Cardiac septum (tissue), 1 donor: ENCODE measurements at regions not wholly inside any gene's neighbourhood (a gene's known extent, or its start where the extent isn't known, plus 50 kb on each side); places are given as distances from the start of the nearest gene placed in this dataset.
A peak's percentile ranks its signal among the peaks of the same experiment; 100 is the strongest.

Experiments used
- DNase-seq: peaks from one replicate; pipeline ENCODE4 v3.0.0-alpha.2; 2020; ENCODE audit warnings: low spot score
- intact Hi-C: fragments of 100-400 bp; cut with DNase I; formaldehyde crosslinking; loops from one replicate; pipeline ENCODE4 v1.14.0; 2022
- donor health status: DM: no; HTN: no; CAD: no.

DNA sequence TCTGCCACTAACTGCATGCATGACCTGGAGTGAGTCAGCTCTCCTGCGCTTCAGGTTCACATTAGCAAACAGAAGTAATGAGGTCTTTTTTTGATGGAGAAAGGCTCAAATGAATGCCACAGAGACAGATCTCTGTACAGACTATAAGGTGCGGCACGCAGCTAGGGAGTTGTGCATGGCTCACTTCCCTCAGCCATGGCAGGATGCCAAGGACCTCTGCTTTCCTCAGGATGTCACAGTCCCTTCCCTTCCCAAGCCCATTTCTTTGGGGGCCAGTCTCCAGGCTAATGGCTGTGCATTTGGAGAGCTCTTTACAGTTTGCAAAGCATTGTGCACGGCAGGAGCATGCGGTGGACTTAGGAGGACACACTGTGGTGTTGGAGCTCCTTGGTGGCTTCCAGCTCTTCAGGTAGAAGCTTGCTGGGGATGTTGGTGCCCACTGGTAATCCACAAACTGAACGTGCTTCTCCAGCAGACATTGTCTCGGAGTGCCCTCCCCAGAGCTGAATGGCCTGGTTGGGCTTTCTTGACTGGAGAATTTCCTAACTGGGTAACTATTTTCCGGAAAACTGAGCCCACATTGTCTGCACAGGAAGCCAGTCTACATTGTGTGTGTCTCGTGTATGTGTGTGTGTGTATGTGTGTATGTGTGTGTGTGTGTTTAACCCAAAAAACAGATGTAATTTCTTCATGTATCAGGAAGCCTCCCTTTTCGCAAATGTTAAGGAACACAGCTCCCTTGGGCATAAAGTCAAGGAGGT lies 172.5 kb upstream of the TLE3 start:
- DNase-seq, result no peak
- intact Hi-C loops, result loop anchor here (5.0 kb wide), 3 partner anchors 52 to 202 kb away; no protein-coding TSS in a partner anchor

DNA sequence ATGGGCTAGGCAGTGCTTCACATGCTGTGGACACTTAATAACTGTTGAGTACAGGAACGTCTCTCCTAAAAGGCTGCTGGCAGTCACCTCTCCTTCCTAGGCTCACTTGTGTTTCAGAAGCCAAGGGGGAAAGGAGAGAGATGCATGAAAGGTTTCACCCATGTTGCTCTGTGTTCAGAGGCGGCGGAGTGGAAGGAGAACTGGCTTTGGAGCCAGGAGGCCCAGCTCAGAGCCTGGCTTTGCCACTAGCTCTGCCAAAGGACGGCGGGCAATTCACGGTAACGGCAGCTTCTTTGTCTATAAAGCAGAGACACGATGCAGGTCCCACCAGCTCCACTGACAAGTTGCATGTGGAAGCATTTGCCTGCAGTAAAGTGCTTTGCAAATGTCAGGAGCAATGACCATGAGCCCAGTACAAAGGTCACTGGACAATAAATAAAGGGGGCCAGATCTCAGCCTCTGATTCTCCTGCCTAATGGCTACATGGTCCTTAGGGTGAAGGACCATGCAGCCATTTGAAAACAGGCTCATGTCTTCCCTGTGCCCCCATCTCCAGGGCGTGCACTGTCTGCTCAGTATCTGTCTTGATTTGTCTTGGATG lies 171.7 kb upstream of the TLE3 start:
- intact Hi-C loops, result loop anchor here (5.0 kb wide), 3 partner anchors 53 to 203 kb away; no protein-coding TSS in a partner anchor
- DNase-seq, result no peak

DNA sequence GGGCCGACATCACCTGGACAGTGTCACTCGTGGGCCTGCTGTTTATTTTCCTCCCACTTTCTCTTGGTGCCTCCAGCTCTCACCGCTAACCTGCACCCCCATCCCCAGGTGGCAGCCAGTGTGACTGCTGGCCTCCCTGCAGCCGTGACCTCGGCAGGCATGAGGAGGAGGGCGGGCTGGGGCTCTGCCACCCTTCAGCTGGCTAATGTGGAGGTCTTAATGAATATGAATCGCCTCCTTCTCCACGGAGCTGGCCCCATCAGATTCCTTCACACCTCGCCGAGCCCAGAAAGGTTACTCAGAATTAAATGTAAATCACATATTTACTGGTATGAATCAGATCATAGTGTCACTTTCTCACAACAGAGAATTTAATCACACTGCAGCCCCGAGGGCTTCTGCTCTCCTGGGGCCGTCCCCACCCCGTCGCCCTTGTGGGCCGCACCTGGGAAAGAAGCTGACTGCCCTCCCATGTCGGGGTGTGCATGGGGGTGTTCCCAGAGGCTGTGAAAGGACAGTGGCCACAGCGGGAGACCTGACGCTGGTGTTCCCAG lies 171.1 kb upstream of the TLE3 start:
- intact Hi-C loops, result loop anchor here (5.0 kb wide), 3 partner anchors 54 to 204 kb away; no protein-coding TSS in a partner anchor
- no peak for DNase-seq

DNA sequence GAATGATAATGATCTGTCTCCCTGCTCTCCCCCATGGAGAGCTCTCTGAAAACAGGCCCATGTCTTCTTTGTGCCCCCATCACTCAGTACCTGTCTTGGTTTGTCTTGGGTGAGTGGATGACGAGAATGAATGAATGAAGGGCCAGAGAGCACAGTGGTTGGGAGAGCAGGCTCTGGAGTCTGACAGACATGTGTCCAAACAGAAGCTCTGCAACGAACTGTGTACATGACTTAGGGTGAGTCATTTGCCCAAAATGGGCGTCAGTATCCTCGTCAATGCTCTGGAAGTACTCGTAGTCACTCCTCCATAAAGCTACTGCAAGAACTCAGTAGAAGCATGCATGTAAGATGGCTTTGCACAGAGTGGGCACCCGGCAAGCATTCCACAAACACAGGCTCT lies 170.2 kb upstream of the TLE3 start:
- no peak for DNase-seq
- intact Hi-C loops, result loop anchor here (5.0 kb wide), 3 partner anchors 54 to 204 kb away; no protein-coding TSS in a partner anchor

DNA sequence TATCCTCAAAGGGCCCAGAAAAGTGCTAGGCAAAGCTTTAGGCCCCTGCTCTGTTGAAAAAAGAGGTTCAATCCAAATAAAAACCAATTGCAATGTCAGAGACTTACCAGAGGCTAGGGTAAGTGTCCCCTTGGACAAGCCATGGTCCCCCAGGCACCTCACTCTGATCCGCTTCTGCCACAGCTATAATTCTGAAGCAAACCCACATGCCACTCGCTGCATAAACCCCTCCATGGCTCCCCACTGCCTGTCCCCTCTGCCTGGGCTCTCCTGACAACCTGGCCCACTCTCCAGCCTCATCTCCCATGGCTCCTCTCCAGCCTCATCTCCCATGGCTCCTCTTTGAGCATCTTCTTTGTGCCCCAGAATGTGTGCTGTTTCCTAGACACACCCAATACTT lies 169.6 kb upstream of the TLE3 start:
- intact Hi-C loops, result loop anchor here (5.0 kb wide), 3 partner anchors 55 to 205 kb away; no protein-coding TSS in a partner anchor
- DNase-seq, result no peak

DNA sequence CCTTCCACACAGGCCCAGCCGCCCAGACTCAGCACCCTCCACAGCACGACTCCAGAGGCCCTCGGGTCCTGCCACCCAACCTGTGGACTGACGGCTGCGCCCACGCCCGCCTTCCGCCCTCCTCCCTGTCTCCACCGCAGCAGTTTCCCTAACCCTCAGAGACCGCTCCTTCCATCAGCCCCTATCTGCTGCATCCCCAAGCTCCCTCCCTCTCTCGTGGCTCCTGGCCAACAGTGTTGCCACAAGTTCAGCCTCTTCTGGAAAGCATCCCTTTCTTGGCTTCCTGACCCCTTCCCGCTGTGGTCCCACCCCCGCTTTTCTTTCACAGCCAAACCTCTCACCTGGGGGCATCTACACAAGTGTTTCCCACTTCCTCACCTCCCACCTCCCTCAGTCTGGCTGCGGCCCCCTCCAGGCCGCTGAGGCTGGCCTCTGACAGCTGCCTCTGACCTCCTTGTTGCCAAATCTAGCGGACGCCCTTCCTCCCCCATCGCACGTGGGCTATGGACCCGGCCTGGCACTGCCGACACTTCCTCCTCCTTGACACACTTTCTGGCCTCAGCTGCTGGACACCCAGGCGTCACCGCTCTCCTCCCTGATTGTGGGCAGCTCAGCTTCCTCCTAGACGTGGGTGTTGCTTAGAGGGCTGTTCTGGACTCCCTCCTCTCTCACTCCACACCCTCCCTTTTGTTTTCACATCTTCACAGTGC lies 168.8 kb upstream of the TLE3 start:
- DNase-seq, result peak; percentile 91
- intact Hi-C loops, result loop anchor here (5.0 kb wide), 3 partner anchors 56 to 206 kb away; no protein-coding TSS in a partner anchor

DNA sequence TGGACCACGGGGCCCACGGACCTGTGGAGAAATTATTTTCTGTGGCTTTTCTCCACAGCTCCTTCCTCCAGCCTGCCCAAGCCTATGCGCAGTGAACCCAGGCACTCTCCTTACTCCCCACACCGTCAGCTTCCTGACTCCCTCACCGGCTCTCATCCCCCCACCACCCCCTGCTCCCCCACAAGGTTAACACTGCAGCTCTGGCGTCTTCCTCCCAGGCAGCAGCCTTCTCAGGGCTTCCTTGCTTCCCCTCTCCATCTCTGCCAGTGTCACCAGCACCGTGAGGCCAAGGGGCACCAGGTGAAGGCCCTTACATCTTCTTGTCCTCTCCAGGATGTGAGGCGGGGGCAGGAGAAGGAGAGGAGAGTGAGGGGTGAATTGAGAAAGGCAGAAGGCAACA lies 168.3 kb upstream of the TLE3 start:
- no peak for DNase-seq
- intact Hi-C loops, result loop anchor here (5.0 kb wide), 3 partner anchors 56 to 206 kb away; no protein-coding TSS in a partner anchor

DNA sequence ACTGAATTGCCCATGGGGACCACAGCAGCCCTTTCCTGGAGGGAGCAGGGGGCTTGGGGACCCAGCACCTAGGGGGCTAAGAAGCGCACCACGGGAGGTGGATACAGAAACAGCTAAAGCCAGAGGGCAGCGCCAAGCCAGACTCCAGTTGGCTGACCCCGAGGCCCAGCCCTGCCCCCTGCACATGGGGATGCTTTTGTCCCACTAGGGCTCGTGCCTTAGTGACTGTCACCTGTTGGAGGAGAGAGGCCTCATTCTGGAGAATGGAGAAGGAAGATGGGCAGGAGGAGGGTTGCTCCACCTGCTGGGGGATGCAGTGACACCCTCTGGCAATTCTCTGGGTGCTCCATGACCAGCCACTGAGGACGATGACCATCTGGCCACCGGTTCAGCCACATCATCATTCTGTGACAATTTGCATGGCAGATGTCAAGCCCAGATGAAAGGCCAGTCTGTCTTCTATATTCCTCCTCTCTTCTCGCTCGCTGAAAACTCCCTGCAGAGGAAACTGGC lies 167.8 kb upstream of the TLE3 start:
- DNase-seq, result no peak
- intact Hi-C loops, result loop anchor here (5.0 kb wide), 3 partner anchors 57 to 207 kb away; no protein-coding TSS in a partner anchor

DNA sequence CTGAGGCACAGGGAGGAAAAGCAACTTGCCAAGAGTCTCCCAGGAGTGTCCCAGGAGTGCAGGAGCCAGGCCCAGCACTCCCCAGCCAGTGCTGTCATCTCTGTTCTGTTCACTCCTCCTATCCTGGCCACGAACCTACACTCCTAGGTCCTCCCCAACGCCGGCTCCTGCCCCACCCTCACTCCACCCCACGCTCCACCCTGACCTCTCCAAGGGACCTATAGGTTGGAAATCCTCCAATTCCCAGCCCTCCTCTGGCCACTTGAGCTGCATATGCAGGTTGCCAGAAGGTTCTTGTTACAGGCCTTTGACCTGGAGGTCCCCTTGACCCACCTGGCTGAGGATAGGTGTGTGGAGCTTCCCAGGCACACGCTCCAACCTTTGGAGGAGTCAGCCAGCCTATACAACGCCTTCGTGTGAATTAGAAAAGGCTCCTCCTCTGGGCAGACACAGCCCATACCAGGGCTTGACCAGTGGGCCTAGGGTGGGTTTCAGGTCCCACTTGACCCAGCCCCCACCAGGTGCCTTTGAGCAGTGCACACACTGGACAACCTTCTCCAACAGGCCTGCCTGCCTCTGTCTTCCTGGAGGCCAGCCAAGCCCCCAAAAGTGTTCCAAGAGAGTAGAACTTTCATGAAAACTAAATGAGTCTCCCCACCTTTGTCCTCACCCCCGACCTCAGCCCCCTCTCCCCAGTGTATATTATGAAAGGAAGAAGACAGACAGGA lies 167.2 kb upstream of the TLE3 start:
- intact Hi-C loops, result loop anchor here (5.0 kb wide), 3 partner anchors 57 to 207 kb away; no protein-coding TSS in a partner anchor
- DNase-seq, result no peak

DNA sequence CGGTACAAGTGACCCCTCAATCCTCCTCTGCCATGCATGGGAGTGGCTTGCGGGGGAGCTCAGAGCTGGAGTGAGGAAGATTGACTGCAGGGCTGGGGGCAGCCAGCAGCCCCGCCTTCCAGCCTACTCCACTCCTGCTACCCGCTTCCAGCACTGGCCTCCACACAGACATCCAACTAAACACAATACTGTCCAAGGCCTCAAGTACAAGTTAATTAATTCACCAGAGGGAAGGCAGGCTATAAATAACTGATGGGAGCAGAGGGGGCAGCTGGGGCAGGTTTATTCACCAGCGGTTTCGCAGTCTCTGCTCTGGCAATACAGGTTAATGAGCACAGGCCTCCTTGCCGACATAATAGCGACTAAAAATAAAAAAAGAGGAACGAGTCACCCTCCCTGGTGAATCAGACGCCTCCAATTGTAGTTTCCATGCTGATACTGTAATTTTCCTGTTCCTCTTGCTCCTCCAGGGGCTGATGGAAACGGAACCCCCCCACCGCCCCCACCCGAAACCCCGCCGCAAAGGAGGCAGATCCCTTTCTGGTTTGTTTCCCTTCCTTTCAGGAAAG lies 166.4 kb upstream of the TLE3 start:
- intact Hi-C loops, result no loop called here
- DNase-seq, result no peak

DNA sequence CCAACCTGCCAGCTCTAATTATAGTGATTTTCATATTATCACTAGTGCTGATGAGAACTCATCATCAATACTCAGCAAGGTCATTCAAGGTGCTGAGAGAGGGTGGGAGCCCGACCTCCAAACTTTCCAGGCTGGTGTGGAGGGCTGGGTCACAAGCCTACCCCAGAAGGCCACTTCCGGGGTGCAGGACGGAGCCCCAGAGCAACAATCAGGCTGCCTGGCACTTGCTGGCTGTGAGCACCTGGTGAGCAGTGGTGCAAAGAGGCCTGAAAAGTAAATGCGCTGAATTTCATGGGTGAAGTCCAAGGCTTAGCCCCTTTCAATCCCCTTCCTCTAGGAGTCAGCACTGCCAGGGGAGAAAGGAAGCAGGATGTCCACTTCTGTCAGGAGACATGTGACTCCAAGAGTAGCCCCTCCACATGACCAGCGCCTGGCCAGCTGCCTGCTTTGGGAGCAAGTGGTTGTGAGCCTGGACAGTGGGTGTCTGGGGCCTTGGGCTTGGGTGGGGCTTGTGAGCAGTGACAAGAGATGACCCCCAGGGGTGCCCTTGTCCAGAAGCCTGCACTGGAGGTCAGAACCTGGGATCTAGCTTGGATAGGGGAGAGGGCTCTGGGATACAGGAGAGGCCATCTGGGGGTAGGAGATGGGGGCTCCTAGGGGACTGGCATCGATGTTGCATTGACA lies 165.0 kb upstream of the TLE3 start:
- no peak for DNase-seq
- intact Hi-C loops, result no loop called here

DNA sequence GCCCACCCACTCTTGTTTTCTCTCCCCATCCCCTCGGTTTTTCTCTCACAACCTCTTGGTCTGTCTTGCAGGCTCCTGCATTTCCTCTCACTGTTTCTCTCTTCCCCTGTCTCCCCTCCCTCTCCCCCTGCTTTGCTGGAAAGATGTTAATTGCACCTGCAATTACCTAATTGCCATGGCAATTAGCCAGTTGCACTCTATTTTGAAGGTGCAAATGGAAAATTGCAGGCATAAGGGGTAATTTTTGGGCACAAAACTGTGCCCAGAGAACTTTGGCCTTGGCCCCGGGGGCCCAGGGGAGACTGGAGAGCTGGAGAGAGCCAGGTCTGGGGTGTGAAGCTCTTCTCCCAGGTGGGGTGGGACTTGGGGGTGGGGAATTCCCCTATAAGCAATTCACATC lies 164.5 kb upstream of the TLE3 start:
- no peak for DNase-seq
- intact Hi-C loops, result no loop called here

DNA sequence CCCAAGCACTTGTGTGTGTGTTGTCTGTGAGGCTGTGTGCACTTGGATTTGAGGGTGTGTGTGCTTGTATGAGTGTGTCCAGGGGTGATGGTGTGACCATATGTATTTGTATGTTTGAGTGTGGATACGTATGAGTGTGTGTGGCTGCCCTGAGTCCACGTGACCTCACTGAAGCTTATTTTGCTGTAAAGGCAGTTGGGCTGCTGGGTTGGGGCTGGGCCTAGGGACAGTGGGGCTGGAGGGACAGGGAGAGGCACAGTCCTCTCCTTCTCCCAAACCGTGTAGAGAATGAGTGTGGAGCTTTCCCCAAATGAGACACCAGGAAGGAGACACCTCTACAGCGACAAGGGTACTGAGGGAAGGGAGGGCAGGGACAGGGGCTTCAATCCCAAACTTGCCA lies 163.4 kb upstream of the TLE3 start:
- DNase-seq, result no peak
- intact Hi-C loops, result no loop called here

DNA sequence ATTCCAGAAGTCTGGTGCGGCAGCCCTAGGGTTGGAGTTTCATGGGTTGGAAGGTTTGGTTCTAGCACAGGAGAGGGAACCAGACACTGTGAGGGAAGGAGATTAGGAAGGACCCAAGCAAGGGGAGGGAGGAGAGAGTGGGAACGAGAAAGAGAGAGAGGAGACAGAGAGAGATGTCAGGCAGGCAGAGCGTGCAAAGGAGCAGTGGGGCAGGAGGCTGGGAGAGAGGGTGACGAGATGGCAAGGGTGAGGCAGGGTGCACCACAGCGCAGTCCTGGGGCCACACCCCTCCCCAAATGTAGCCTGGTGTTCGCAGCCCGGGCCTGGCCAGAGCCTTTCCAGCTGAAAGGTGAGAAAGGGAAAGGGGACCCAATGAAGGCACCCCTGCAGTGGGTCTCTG lies 162.9 kb upstream of the TLE3 start:
- no peak for DNase-seq
- intact Hi-C loops, result no loop called here

DNA sequence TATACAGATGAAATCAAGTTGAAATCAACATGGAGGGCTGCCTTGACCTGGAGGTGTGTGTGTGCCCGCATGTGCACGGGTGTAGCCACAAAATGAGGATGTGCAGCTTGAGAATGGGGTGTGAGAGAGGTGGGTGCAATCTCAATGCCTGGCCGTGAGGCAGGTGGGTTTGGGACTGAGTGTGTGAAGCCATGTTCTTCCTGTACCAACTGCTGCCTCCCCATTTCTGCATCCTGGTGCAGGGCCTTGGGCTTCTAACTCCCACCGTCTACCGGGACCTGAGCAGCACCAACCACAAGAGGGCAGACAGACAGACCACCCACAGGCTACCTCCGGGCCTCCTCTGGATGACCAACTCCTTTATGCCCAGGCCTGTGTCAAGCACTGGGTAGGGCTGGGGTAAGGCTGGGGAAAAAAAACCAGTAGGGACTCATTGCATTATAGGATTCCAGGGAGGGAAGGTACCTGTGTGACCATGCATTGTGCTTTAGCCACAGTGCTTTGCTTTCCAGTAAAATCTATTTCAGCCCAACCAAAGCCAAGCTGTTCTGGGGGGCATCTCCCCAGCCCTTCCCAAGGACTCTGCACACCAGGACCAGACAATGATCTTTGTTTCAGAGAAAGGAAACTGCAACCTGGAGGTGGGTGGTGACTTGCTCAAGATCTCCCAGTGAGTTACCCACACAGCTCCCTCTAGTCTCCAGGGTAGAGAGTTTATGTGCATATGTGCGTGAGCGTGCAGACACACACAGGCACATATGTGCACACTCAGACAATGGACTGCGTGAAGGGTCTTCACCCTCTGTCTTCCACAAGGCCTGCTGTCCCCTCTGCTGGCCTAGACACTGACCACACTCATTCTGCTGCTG lies 162.2 kb upstream of the TLE3 start:
- intact Hi-C loops, result no loop called here

DNA sequence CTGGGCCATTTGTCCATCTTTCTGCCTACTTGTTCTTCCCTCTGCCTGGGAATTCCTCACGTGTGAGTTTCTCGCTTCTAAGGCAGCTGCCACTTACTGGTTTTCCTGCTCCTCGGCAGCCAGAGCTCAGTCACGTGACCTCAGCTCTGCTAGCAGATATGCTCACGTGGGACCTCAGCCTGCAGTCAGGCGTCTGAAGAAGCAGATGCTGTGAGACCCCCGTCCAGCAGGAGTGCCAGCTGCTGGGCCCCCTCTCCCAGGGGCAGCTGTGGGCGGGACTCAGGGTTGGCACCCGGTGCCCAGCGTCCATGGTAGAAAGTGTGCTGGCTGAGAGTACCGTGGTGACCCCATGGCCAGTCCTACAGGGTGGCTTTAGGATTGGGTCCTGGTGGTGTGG lies 161.3 kb upstream of the TLE3 start:
- peak; percentile 89 for DNase-seq
- intact Hi-C loops, result no loop called here

More for the DNA sequence above, 162.2 kb upstream of the TLE3 start:
- no peak for DNase-seq

DNA sequence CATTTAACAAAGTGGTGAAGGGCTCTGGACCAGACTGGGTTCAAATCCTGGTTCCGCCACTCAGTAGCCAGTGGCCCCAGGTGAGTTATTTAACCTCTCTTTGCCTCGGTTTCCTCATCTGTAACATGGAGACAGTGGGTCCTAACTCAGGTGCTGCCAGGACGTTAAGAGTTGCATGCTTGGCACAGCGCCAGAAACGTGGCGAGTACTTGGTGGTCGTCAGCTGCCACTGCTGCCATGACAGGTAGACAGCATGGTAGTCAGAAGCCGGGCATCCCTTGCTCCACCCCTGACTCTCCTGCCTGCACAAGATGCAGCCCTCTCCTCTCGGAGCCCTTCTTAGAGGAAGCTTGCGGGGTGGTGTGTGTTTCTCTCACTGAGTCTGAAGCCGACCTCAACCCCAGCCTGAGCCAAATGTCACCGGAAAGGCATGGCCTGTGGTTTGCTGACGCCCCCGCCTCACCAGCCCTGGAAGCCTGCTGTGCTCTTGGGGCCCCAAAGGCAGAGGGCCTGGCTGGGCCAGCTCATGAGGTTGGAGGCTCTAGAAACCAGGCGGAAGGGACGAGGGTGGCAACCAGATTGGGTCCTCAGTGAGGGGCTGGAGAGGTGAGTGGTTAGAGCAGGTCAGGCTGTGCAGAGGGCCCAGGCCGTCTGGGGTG lies 160.8 kb upstream of the TLE3 start:
- DNase-seq, result no peak
- intact Hi-C loops, result no loop called here
